Endodermal cell (in vitro differentiated cells): ENCODE measurements at regions not wholly inside any gene's neighbourhood (a gene's known extent, or its start where the extent isn't known, plus 50 kb on each side); places are given as distances from the start of the nearest gene placed in this dataset.
A peak's percentile ranks its signal among the peaks of the same experiment; 100 is the strongest.

ENCODE experiments used
- DNase-seq: peaks from one replicate; pipeline ENCODE4 v3.0.0-alpha.2; 2017
- H3K27ac ChIP-seq: 2 replicates; pipeline ENCODE4 v1.5.1; 2013; ENCODE audit warnings: mild to moderate bottlenecking, low read depth, low read length, moderate library complexity
- H3K27me3 ChIP-seq: 2 replicates; pipeline ENCODE4 v1.6.1; 2013; ENCODE audit warnings: mild to moderate bottlenecking, low read length, moderate library complexity; ENCODE audit not compliant: insufficient read depth, control insufficient read depth, poor library complexity, severe bottlenecking
- H3K36me3 ChIP-seq: 2 replicates; pipeline ENCODE4 v1.7.0; 2013; ENCODE audit warnings: mild to moderate bottlenecking, low read length, moderate library complexity; ENCODE audit not compliant: control insufficient read depth, insufficient read depth
- H3K4me1 ChIP-seq: one replicate; pipeline ENCODE4 v1.7.0; 2013; ENCODE audit warnings: low read length; ENCODE audit not compliant: control insufficient read depth, insufficient read depth
- H3K4me3 ChIP-seq: 2 replicates; pipeline ENCODE4 v1.5.1; 2013; ENCODE audit warnings: mild to moderate bottlenecking, low read length, moderate library complexity
- H3K9ac ChIP-seq: 2 replicates; pipeline ENCODE4 v1.6.1; 2013; ENCODE audit warnings: mild to moderate bottlenecking, low read length, moderate library complexity; ENCODE audit not compliant: poor library complexity, severe bottlenecking; ENCODE audit errors: extremely low read depth
- H3K9me3 ChIP-seq: 2 replicates; pipeline ENCODE4 v1.6.1; 2013; ENCODE audit warnings: mild to moderate bottlenecking, low read length, moderate library complexity; ENCODE audit not compliant: control insufficient read depth
- H3K27ac Mint-ChIP-seq: 2 replicates; pipeline ENCODE4 v1.8.0; 2020; ENCODE audit warnings: mixed read lengths
- H3K27me3 Mint-ChIP-seq: 2 replicates; pipeline ENCODE4 v1.8.0; 2021; ENCODE audit warnings: mild to moderate bottlenecking, mixed read lengths; ENCODE audit not compliant: insufficient read depth
- H3K36me3 Mint-ChIP-seq: 2 replicates; pipeline ENCODE4 v1.8.0; 2020; ENCODE audit warnings: low read depth, mixed read lengths
- H3K4me1 Mint-ChIP-seq: 2 replicates; pipeline ENCODE4 v1.8.0; 2020; ENCODE audit warnings: mixed read lengths
- H3K4me3 Mint-ChIP-seq: 2 replicates; pipeline ENCODE4 v1.8.0; 2020; ENCODE audit warnings: mild to moderate bottlenecking, moderate library complexity, mixed read lengths
- H3K9me3 Mint-ChIP-seq: 2 replicates; pipeline ENCODE4 v1.8.0; 2020; ENCODE audit warnings: mild to moderate bottlenecking, mixed read lengths
- CTCF ChIP-seq: fragments of 200-600 bp; sonication (generic); conservative IDR thresholded peaks from 2 replicates; pipeline ENCODE4 v1.5.0; 2021; ENCODE audit warnings: antibody characterized with exemption, mild to moderate bottlenecking
- WGBS, 2 experiments: methylation state at CpG; one replicate each; pipeline versions ENCODE4 v1.1.5 to v1.1.7; 2013; ENCODE audit warnings: missing lambda C conversion rate in 2 of 2, mixed read lengths in 1 of 2; ENCODE audit not compliant: insufficient coverage in 1 of 2, insufficient read length in 1 of 2; 5-methylcytosine and 5-hydroxymethylcytosine counted together

GRCh38 chr16:51272420-51272819 is 121.3 kb upstream of the SALL1 start:
- Histone ChIP-seq H3K27me3 (no peaks in the 10 kb centered on the region), H3K36me3 (no peaks in the 10 kb centered on the region), H3K9ac (no peak overlapping the region), H3K27ac (no peak overlapping the region), H3K4me1 (no peaks in the 10 kb centered on the region), H3K9me3 (peaks cover 15% of the 10 kb centered on the region), H3K4me3 (no peak overlapping the region)
- H3K9me3 Mint-ChIP-seq: peaks cover 24% of the 10 kb centered on the region
- H3K4me3 Mint-ChIP-seq: no peak overlapping the region
- peaks cover 6% of the 10 kb centered on the region for H3K4me1 Mint-ChIP-seq
- H3K27me3 Mint-ChIP-seq: no peaks in the 10 kb centered on the region
- no peaks in the 10 kb centered on the region for H3K36me3 Mint-ChIP-seq
- WGBS, 2 experiments: 93 to 94% methylated on average over 4 of the region's 4 CpGs
- no peak for TF ChIP-seq CTCF
- no peak overlapping the region for H3K27ac Mint-ChIP-seq
- no peak for DNase-seq

GRCh38 chr16:51271156-51271701 is 120.2 kb upstream of the SALL1 start:
- H3K27me3 Mint-ChIP-seq: no peaks in the 10 kb centered on the region
- H3K27ac Mint-ChIP-seq: no peak overlapping the region
- H3K9ac ChIP-seq: no peak overlapping the region

GRCh38 chr16:51268237-51268636 is 117.2 kb upstream of the SALL1 start:
- Histone ChIP-seq H3K9me3 (peaks cover 30% of the 10 kb centered on the region), H3K36me3 (no peaks in the 10 kb centered on the region), H3K9ac (no peak overlapping the region), H3K27me3 (no peaks in the 10 kb centered on the region), H3K4me3 (no peak overlapping the region), H3K4me1 (no peaks in the 10 kb centered on the region), H3K27ac (no peak overlapping the region)
- no peak overlapping the region for H3K4me3 Mint-ChIP-seq
- TF ChIP-seq CTCF: no peak
- H3K36me3 Mint-ChIP-seq: peaks cover 2% of the 10 kb centered on the region
- H3K9me3 Mint-ChIP-seq: peaks cover 22% of the 10 kb centered on the region
- H3K4me1 Mint-ChIP-seq: peaks cover 16% of the 10 kb centered on the region
- DNase-seq: peak; percentile 17
- H3K27me3 Mint-ChIP-seq: peaks cover 3% of the 10 kb centered on the region
- 89% methylated on average over 4 of the region's 4 CpGs; no CpG with 5 or more reads in 1 of the 2 experiments for WGBS, 2 experiments
- H3K27ac Mint-ChIP-seq: no peak overlapping the region

More at GRCh38 chr16:51271156-51271701, 120.2 kb upstream of the SALL1 start:
- peaks cover 14% of the 10 kb centered on the region for H3K9me3 Mint-ChIP-seq
- H3K4me3 ChIP-seq: no peak overlapping the region
- H3K27ac ChIP-seq: no peak overlapping the region
- H3K4me1 ChIP-seq: no peaks in the 10 kb centered on the region
- DNase-seq: no peak
- peaks cover 15% of the 10 kb centered on the region for H3K9me3 ChIP-seq
- no peaks in the 10 kb centered on the region for H3K36me3 Mint-ChIP-seq
- H3K4me1 Mint-ChIP-seq: peaks cover 12% of the 10 kb centered on the region
- WGBS, 2 experiments: 77 to 100% methylated on average over 2 to 5 of the region's 5 CpGs
- no peaks in the 10 kb centered on the region for H3K27me3 ChIP-seq
- no peaks in the 10 kb centered on the region for H3K36me3 ChIP-seq
- no peak overlapping the region for H3K4me3 Mint-ChIP-seq
- TF ChIP-seq CTCF: no peak
